H9 (cell line): ENCODE measurements at regions not wholly inside any gene's neighbourhood (a gene's known extent, or its start where the extent isn't known, plus 50 kb on each side); places are given as distances from the start of the nearest gene placed in this dataset.

Source experiments
- DNase-seq: peaks from one replicate; pipeline ENCODE4 v3.0.0-alpha.2; 2017
- H2AFZ ChIP-seq: one replicate; pipeline ENCODE4 v1.6.1; 2013; ENCODE audit warnings: mild to moderate bottlenecking, low read length, control low read depth, moderate library complexity
- H2AK5ac ChIP-seq: 2 replicates; pipeline ENCODE4 v1.6.1; 2013; ENCODE audit warnings: low read length, control low read depth, mixed read lengths; ENCODE audit not compliant: insufficient read length
- H2BK120ac ChIP-seq: one replicate; pipeline ENCODE4 v1.6.1; 2013; ENCODE audit warnings: low read depth, mild to moderate bottlenecking, low read length, control low read depth, inconsistent platforms; ENCODE audit not compliant: poor library complexity, severe bottlenecking
- H2BK12ac ChIP-seq: 2 replicates; pipeline ENCODE4 v1.6.1; 2013; ENCODE audit warnings: low read length, control low read depth, mixed read lengths, low read depth; ENCODE audit not compliant: insufficient read length
- H2BK15ac ChIP-seq: 2 replicates; pipeline ENCODE4 v1.6.1; 2013; ENCODE audit warnings: low read depth, low read length, control low read depth
- H2BK20ac ChIP-seq: one replicate; pipeline ENCODE4 v1.6.1; 2013; ENCODE audit warnings: low read depth, mild to moderate bottlenecking, low read length, control low read depth, inconsistent platforms; ENCODE audit not compliant: poor library complexity, severe bottlenecking
- H2BK5ac ChIP-seq: 2 replicates; pipeline ENCODE4 v1.6.1; 2013; ENCODE audit warnings: low read length, control low read depth, mixed read lengths; ENCODE audit not compliant: insufficient read length
- H3K14ac ChIP-seq: 2 replicates; pipeline ENCODE4 v1.6.1; 2013; ENCODE audit warnings: low read length, control low read depth; ENCODE audit not compliant: insufficient read depth
- H3K18ac ChIP-seq: 2 replicates; pipeline ENCODE4 v1.6.1; 2013; ENCODE audit warnings: low read depth, mild to moderate bottlenecking, mixed read lengths, low read length, control low read depth; ENCODE audit not compliant: insufficient read length
- H3K23ac ChIP-seq: 2 replicates; pipeline ENCODE4 v1.6.1; 2013; ENCODE audit warnings: low read length, control low read depth, mixed read lengths, low read depth; ENCODE audit not compliant: insufficient read length
- H3K23me2 ChIP-seq: 2 replicates; pipeline ENCODE4 v1.6.1; 2013; ENCODE audit warnings: low read depth, mild to moderate bottlenecking, mixed read lengths, low read length, control low read depth; ENCODE audit not compliant: insufficient read length, poor library complexity, severe bottlenecking
- H3K27ac ChIP-seq: 2 replicates; pipeline ENCODE4 v1.5.1; 2013; ENCODE audit warnings: low read length, control low read depth, mixed read lengths, low read depth; ENCODE audit not compliant: insufficient read length
- H3K27me3 ChIP-seq: 2 replicates; pipeline ENCODE4 v1.6.1; 2013; ENCODE audit warnings: low read length, control low read depth, inconsistent platforms; ENCODE audit not compliant: insufficient read depth
- H3K4ac ChIP-seq: 2 replicates; pipeline ENCODE4 v1.6.1; 2013; ENCODE audit warnings: low read depth, mild to moderate bottlenecking, control low read depth, inconsistent platforms, low read length, moderate library complexity
- H3K4me1 ChIP-seq: 2 replicates; pipeline ENCODE4 v1.6.1; 2013; ENCODE audit warnings: low read length, control low read depth, inconsistent platforms; ENCODE audit not compliant: insufficient read depth
- H3K4me2 ChIP-seq: 2 replicates; pipeline ENCODE4 v1.6.1; 2013; ENCODE audit warnings: low read length, control low read depth, mixed read lengths; ENCODE audit not compliant: insufficient read length, insufficient read depth
- H3K56ac ChIP-seq: 2 replicates; pipeline ENCODE4 v1.6.1; 2013; ENCODE audit warnings: low read depth, mild to moderate bottlenecking, mixed read lengths, low read length, control low read depth; ENCODE audit not compliant: insufficient read length
- H3K79me1 ChIP-seq: 2 replicates; pipeline ENCODE4 v1.6.1; 2013; ENCODE audit warnings: low read depth, mild to moderate bottlenecking, moderate library complexity, low read length, control low read depth, inconsistent platforms; ENCODE audit not compliant: insufficient read depth, poor library complexity, severe bottlenecking
- H3K79me2 ChIP-seq: 2 replicates; pipeline ENCODE4 v1.6.1; 2013; ENCODE audit warnings: low read length, control low read depth, inconsistent platforms; ENCODE audit not compliant: insufficient read depth
- H3K9ac ChIP-seq: 2 replicates; pipeline ENCODE4 v1.6.1; 2013; ENCODE audit warnings: low read length, control low read depth, mixed read lengths; ENCODE audit not compliant: insufficient read length; ENCODE audit errors: extremely low read depth
- H3K9me3 ChIP-seq: one replicate; pipeline ENCODE4 v1.6.1; 2013; ENCODE audit warnings: low read depth, low read length, inconsistent platforms; ENCODE audit not compliant: control insufficient read depth
- H3T11ph ChIP-seq: one replicate; pipeline ENCODE4 v1.6.1; 2013; ENCODE audit warnings: mild to moderate bottlenecking, low read length, control low read depth, inconsistent platforms
- H4K20me1 ChIP-seq: one replicate; pipeline ENCODE4 v1.6.1; 2013; ENCODE audit not compliant: control insufficient read depth, insufficient read length, insufficient read depth
- H4K5ac ChIP-seq: 2 replicates; pipeline ENCODE4 v1.6.1; 2013; ENCODE audit warnings: low read depth, mild to moderate bottlenecking, mixed read lengths, low read length, control low read depth; ENCODE audit not compliant: insufficient read length
- H4K8ac ChIP-seq: replicated peaks from 2 replicates; pipeline ENCODE4 v1.6.1; 2013; ENCODE audit warnings: low read length, control low read depth, mixed read lengths, low read depth; ENCODE audit not compliant: insufficient read length
- H4K91ac ChIP-seq: 2 replicates; pipeline ENCODE4 v1.6.1; 2013; ENCODE audit warnings: low read depth, mild to moderate bottlenecking, moderate library complexity, mixed read lengths, low read length, control low read depth; ENCODE audit not compliant: insufficient read length
- H3K27ac Mint-ChIP-seq, 3 experiments: 2 replicates in 2 of 3; 3 replicates in 1 of 3; pipeline ENCODE4 v1.8.0; 2020 to 2021; ENCODE audit warnings: mixed read lengths in 3 of 3, mild to moderate bottlenecking in 1 of 3, moderate library complexity in 1 of 3
- H3K27me3 Mint-ChIP-seq: 2 replicates; pipeline ENCODE4 v1.8.0; 2021; ENCODE audit warnings: low read depth, mild to moderate bottlenecking, moderate library complexity, mixed read lengths
- H3K36me3 Mint-ChIP-seq, 3 experiments: 2 replicates in 2 of 3; 3 replicates in 1 of 3; pipeline ENCODE4 v1.8.0; 2020 to 2021; ENCODE audit warnings: low read depth in 3 of 3, mixed read lengths in 3 of 3; ENCODE audit not compliant: insufficient read depth in 1 of 3
- H3K4me1 Mint-ChIP-seq, 2 experiments: 2 replicates each; pipeline ENCODE4 v1.8.0; 2020; ENCODE audit warnings: mixed read lengths in 2 of 2
- H3K4me3 Mint-ChIP-seq, 2 experiments: 2 replicates in 1 of 2; 3 replicates in 1 of 2; pipeline ENCODE4 v1.8.0; 2020 to 2021; ENCODE audit warnings: mild to moderate bottlenecking in 2 of 2, mixed read lengths in 2 of 2, moderate library complexity in 1 of 2
- H3K9me3 Mint-ChIP-seq, 2 experiments: 2 replicates in 1 of 2; 3 replicates in 1 of 2; pipeline ENCODE4 v1.8.0; 2020; ENCODE audit warnings: mild to moderate bottlenecking in 2 of 2, mixed read lengths in 2 of 2, moderate library complexity in 1 of 2
- CTCF ChIP-seq: fragments of 200-600 bp; sonication (generic); conservative IDR thresholded peaks from 3 replicates; pipeline ENCODE4 v1.8.0; 2021; ENCODE audit warnings: antibody characterized with exemption, mild to moderate bottlenecking
- WGBS: extraction: QIAGEN DNeasy Blood & Tissue Kit; methylation state at CpG from one replicate; pipeline ENCODE4 v1.1.7; 2013; ENCODE audit warnings: missing lambda C conversion rate, low lambda C conversion rate, mixed read lengths; ENCODE audit not compliant: insufficient read length; ENCODE audit errors: extremely low coverage; 5-methylcytosine and 5-hydroxymethylcytosine counted together

- Histone ChIP-seq H3K9ac (no peak overlapping the region), H2BK20ac (no peak overlapping the region), H3K56ac (no peak overlapping the region), H3K27ac (no peak overlapping the region), H4K5ac (no peak overlapping the region), H3K23ac (no peak overlapping the region), H3K27me3 (no peaks in the 10 kb centered on the region), H2AFZ (no peak overlapping the region), H3T11ph (no peak overlapping the region), H3K14ac (no peak overlapping the region), H3K4me2 (no peak overlapping the region), H2BK12ac (no peak overlapping the region), H4K91ac (no peak overlapping the region), H2BK15ac (no peak overlapping the region), H3K79me1 (no peaks in the 10 kb centered on the region), H3K4me1 (no peaks in the 10 kb centered on the region), H2BK5ac (no peak overlapping the region), H3K23me2 (no peaks in the 10 kb centered on the region), H3K4ac (no peak overlapping the region), H4K8ac (no peak overlapping the region), H3K79me2 (no peaks in the 10 kb centered on the region), H2BK120ac (no peak overlapping the region), H3K9me3 (no peaks in the 10 kb centered on the region), H4K20me1 (no peaks in the 10 kb centered on the region), H2AK5ac (no peak overlapping the region), H3K18ac (no peak overlapping the region)
- no peak for DNase-seq
- no peaks in the 10 kb centered on the region for H3K9me3 Mint-ChIP-seq
- H3K27me3 Mint-ChIP-seq: peaks cover 2% of the 10 kb centered on the region
- H3K36me3 Mint-ChIP-seq: no peaks in the 10 kb centered on the region
- no peak for TF ChIP-seq CTCF
- H3K4me1 Mint-ChIP-seq: no peaks in the 10 kb centered on the region; a peak in 1 of 4 replicates
- H3K4me3 Mint-ChIP-seq: no peak overlapping the region
- no peak overlapping the region for H3K27ac Mint-ChIP-seq
- no CpG with 5 or more reads among the region's 9 CpGs for WGBS
Observed at GRCh38 chr2:2998971-2999370, 378.6 kb downstream of the EIPR1 start.
